Activated naive CD8-positive, alpha-beta T cell treated with anti-CD3 and anti-CD28 coated beads for 36 hours (primary cell): ENCODE measurements at regions not wholly inside any gene's neighbourhood (a gene's known extent, or its start where the extent isn't known, plus 50 kb on each side); places are given as distances from the start of the nearest gene placed in this dataset.

Experiments used
- DNase-seq: peaks from one replicate; pipeline ENCODE4 v3.0.0; 2021
- H3K27ac Mint-ChIP-seq: one replicate; pipeline ENCODE4 v1.8.0; 2022; ENCODE audit warnings: mild to moderate bottlenecking, moderate library complexity, mixed read lengths
- H3K27me3 Mint-ChIP-seq: one replicate; pipeline ENCODE4 v1.8.0; 2022; ENCODE audit warnings: mild to moderate bottlenecking, mixed read lengths
- H3K36me3 Mint-ChIP-seq: one replicate; pipeline ENCODE4 v1.8.0; 2021; ENCODE audit warnings: mild to moderate bottlenecking, mixed read lengths
- H3K4me1 Mint-ChIP-seq: one replicate; pipeline ENCODE4 v1.8.0; 2021; ENCODE audit warnings: mixed read lengths
- H3K4me3 Mint-ChIP-seq: one replicate; pipeline ENCODE4 v1.8.0; 2022; ENCODE audit warnings: mild to moderate bottlenecking, moderate library complexity, mixed read lengths
- H3K9me3 Mint-ChIP-seq: one replicate; pipeline ENCODE4 v1.8.0; 2022; ENCODE audit warnings: mixed read lengths

GRCh38 chr20:12874933-12875332 lies 133.8 kb upstream of the SPTLC3 start:
- no peaks in the 10 kb centered on the region for H3K36me3 Mint-ChIP-seq
- peaks cover 3% of the 10 kb centered on the region for H3K27me3 Mint-ChIP-seq
- H3K4me3 Mint-ChIP-seq, result no peak overlapping the region
- no peaks in the 10 kb centered on the region for H3K9me3 Mint-ChIP-seq
- H3K27ac Mint-ChIP-seq, result no peak overlapping the region
- no peak for DNase-seq
- H3K4me1 Mint-ChIP-seq, result no peaks in the 10 kb centered on the region

DNA sequence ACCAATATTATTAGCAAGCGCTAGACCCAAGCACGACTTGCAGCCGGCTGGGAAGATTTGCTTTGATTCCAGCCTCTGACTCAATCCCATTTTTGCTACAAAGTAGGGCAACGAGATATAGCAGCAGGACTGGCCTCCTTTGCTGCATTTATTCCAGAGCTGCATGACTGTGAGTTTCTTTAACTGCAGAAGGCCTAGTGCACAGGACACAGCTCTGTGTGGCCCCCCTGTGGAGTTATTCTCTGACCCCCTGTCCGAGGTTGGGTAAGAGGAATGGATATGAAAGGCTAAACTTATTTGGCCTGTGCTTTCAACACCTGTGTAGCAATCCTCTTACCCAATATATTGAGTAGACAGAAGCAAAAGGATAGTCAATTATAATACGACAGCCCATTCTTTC lies 133.3 kb upstream of the SPTLC3 start:
- DNase-seq, result no peak
- Mint-ChIP-seq H3K36me3 (no peaks in the 10 kb centered on the region), H3K4me1 (no peaks in the 10 kb centered on the region), H3K9me3 (no peaks in the 10 kb centered on the region), H3K27me3 (peaks cover 3% of the 10 kb centered on the region), H3K4me3 (no peak overlapping the region), H3K27ac (no peak overlapping the region)

DNA sequence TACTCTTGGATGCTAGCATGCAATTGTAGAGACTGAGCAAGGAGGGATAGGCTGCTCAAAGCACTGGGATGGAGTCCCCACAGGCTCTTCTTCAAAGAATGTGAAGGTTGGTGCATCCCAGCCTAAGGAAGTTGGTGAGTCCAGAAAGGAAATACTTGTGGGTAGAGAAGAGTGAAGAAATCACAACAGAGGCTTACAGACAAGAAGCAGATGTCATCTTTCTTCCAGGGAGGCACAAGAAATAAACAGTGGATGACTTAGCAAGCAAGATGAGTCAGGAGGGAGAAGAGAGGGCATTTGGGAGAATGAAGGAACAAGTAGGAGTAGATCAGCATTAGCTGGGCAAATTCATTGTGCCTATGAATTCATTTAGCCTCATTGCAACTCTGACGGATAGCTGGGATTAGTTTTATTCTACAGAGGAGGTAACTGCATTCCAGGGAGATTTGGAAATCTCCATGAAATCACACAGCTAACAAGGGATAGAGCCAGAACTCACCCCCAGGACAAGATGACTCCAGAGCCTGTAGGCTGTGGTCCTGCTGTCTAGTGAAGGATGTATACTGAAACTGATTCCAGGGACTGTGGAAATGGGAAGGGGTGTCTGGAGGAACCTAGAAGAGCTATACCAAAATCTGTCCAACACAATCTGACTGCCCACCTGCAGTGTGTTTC lies 125.8 kb upstream of the SPTLC3 start:
- Mint-ChIP-seq H3K36me3 (no peaks in the 10 kb centered on the region), H3K9me3 (no peaks in the 10 kb centered on the region), H3K4me1 (no peaks in the 10 kb centered on the region), H3K27ac (no peak overlapping the region), H3K27me3 (peaks cover 8% of the 10 kb centered on the region), H3K4me3 (no peak overlapping the region)
- DNase-seq, result no peak

GRCh38 chr20:12883507-12883885 lies 125.3 kb upstream of the SPTLC3 start:
- Mint-ChIP-seq H3K4me1 (no peaks in the 10 kb centered on the region), H3K27me3 (peaks cover 8% of the 10 kb centered on the region), H3K27ac (no peak overlapping the region), H3K36me3 (no peaks in the 10 kb centered on the region), H3K4me3 (no peak overlapping the region), H3K9me3 (no peaks in the 10 kb centered on the region)
- DNase-seq, result no peak

- no peaks in the 10 kb centered on the region for H3K9me3 Mint-ChIP-seq
- H3K27me3 Mint-ChIP-seq, result peaks cover 12% of the 10 kb centered on the region
- no peaks in the 10 kb centered on the region for H3K36me3 Mint-ChIP-seq
- no peak for DNase-seq
- H3K4me3 Mint-ChIP-seq, result no peak overlapping the region
- H3K4me1 Mint-ChIP-seq, result no peaks in the 10 kb centered on the region
- no peak overlapping the region for H3K27ac Mint-ChIP-seq
Observed at GRCh38 chr20:12886618-12887363, 122.0 kb upstream of the SPTLC3 start.

DNA sequence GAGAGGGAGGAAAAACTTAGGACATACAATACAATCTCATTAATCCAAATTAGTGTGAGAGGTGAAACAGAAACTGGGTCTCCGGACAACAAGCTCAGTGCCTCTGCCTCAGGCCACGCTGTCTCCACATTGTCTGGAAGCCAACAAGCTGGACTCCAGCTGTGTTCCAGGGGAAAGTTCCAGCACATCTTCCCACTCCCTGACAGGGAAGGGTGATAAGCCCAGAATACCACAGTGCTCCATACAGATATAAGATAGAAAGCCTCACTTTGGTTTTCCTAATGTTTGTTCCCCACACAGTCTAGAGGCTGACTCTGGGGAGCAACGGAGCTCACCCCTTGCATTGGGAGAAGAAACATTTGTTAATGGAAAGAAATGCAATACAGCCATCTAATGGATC lies 117.1 kb upstream of the SPTLC3 start:
- H3K9me3 Mint-ChIP-seq, result no peaks in the 10 kb centered on the region
- no peak overlapping the region for H3K27ac Mint-ChIP-seq
- H3K4me1 Mint-ChIP-seq, result no peaks in the 10 kb centered on the region
- DNase-seq, result no peak
- no peak overlapping the region for H3K4me3 Mint-ChIP-seq
- no peaks in the 10 kb centered on the region for H3K36me3 Mint-ChIP-seq
- H3K27me3 Mint-ChIP-seq, result peaks cover 3% of the 10 kb centered on the region

DNA sequence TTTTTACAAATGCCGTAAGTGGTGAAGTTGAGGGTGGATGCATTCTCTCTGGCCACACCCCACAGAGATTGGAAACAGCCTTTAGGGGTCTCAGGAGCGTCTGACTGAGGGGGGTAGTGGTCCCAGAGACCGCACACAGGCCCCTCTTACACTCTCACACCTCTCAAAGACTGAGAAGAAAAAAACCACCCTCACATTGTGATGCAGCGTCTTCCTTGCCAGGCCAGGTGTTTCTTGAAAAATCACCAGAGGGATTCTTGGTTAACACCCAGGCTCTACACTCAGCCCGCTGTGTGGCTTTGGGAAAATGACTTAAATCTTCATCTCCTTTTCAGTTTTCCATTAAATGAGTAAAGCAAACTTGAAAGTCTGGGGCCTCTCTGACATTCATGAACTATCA lies 115.8 kb upstream of the SPTLC3 start:
- H3K36me3 Mint-ChIP-seq, result no peaks in the 10 kb centered on the region
- peaks cover 3% of the 10 kb centered on the region for H3K27me3 Mint-ChIP-seq
- H3K4me3 Mint-ChIP-seq, result no peak overlapping the region
- H3K4me1 Mint-ChIP-seq, result no peaks in the 10 kb centered on the region
- no peak overlapping the region for H3K27ac Mint-ChIP-seq
- no peaks in the 10 kb centered on the region for H3K9me3 Mint-ChIP-seq
- DNase-seq, result no peak

DNA sequence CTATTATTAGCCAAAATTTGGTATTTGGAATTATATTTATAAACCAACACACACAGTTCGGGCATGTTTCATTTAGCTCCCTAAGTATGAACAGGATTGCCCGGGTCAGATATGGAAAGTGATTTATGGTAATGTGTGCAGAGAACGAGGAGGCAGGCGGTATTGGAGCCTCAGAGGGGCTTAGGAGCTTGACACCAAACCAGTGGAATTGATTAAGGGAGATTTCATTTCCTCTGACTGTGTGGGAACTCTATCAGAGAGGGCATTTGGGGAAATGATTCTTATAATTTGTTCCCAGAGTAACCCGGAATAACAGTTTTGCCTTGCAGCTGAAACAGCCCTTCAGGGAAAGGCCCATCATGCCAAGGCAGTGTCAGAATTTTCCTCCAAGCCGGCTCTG lies 115.1 kb upstream of the SPTLC3 start:
- Mint-ChIP-seq H3K4me1 (no peaks in the 10 kb centered on the region), H3K36me3 (no peaks in the 10 kb centered on the region), H3K4me3 (no peak overlapping the region), H3K27ac (no peak overlapping the region), H3K27me3 (peaks cover 2% of the 10 kb centered on the region), H3K9me3 (no peaks in the 10 kb centered on the region)
- DNase-seq, result no peak

DNA sequence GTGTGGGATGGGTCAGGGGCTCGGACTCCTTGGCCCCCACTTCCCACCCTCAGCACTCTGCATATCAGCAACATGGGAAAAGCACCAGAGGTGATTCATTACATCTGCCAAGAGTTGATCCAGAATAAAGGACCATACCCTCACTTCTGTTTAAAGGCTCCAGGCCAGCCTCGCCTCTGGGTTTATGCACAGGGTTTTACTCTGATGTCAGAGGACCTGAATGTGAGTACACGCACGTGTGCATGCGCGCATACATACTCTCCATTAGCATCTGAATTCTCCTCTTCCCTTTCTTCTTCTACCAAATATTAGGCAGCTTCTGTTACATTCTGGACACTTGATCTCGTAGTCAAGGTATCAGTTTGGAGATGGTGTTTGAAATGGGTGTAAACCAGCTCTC lies 114.7 kb upstream of the SPTLC3 start:
- Mint-ChIP-seq H3K27me3 (no peaks in the 10 kb centered on the region), H3K27ac (no peak overlapping the region), H3K4me1 (no peaks in the 10 kb centered on the region), H3K36me3 (no peaks in the 10 kb centered on the region), H3K4me3 (no peak overlapping the region), H3K9me3 (no peaks in the 10 kb centered on the region)
- DNase-seq, result no peak

DNA sequence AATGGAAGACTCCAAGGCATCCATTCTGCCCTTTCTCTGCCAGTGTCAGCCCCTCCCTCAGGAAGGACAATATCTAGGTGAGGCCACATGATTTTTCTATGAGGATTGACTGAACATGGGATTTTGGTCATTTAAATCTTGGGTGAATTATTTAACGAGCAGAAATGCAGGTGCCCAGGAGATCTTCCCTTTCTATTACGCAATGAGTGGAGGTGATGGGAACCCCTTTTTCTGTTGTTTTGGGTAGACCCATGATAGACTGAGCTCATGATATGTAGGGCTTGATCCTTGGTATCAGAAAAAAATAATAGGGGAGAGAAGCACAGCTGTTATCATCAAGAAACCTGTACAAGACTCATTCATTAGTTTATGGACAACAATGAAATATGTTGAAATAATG lies 112.6 kb upstream of the SPTLC3 start:
- DNase-seq, result no peak
- Mint-ChIP-seq H3K4me3 (no peak overlapping the region), H3K36me3 (no peaks in the 10 kb centered on the region), H3K4me1 (no peaks in the 10 kb centered on the region), H3K9me3 (no peaks in the 10 kb centered on the region), H3K27me3 (no peaks in the 10 kb centered on the region), H3K27ac (no peak overlapping the region)

DNA sequence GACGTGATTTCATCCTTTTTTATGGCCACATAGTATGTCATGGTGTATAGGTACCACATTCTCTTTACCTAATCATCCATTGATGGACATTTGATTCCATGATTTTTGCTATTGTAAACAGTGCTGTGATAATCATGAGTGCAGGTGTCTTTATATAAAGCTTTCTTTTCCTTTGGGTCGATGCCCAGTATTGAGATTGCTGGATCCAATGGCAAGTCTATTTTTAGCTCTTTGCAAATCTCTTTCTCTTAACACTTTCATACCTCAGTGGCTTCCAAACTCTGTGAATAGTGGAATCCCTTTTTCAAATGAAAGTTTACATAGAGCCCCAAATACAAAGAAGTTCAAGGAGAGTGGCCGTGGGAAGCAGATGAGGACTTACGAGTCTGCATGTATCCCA lies 105.8 kb upstream of the SPTLC3 start:
- DNase-seq, result no peak
- Mint-ChIP-seq H3K36me3 (no peaks in the 10 kb centered on the region), H3K9me3 (no peaks in the 10 kb centered on the region), H3K4me1 (no peaks in the 10 kb centered on the region), H3K27ac (no peak overlapping the region), H3K4me3 (no peak overlapping the region), H3K27me3 (no peaks in the 10 kb centered on the region)

DNA sequence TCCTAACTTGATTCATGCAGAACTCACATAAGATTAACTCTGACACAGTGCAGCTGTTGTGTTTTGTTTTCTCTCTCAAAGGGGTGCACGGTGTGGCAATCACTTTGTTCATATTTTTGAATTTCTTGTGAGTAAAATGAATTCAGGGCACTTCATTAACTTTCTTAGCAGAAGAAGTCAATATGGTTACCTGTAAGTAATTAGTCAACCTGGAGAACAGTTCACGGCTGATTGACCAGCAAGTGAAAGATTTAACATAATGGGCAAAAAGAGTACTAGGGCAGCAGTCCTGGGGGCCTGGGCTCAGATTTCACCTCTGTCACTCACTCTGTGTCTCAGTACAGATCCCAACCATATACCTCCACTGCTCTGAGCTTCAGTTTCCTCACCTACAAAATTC lies 102.4 kb upstream of the SPTLC3 start:
- peaks cover 4% of the 10 kb centered on the region for H3K4me1 Mint-ChIP-seq
- no peak overlapping the region for H3K27ac Mint-ChIP-seq

GRCh38 chr20:12911372-12911771 lies 97.4 kb upstream of the SPTLC3 start:
- Mint-ChIP-seq H3K27ac (no peak overlapping the region), H3K4me1 (peaks cover 4% of the 10 kb centered on the region), H3K27me3 (peaks cover 11% of the 10 kb centered on the region), H3K36me3 (no peaks in the 10 kb centered on the region), H3K4me3 (no peak overlapping the region), H3K9me3 (no peaks in the 10 kb centered on the region)
- DNase-seq, result no peak

More for the DNA sequence above, 102.4 kb upstream of the SPTLC3 start:
- H3K4me3 Mint-ChIP-seq, result no peak overlapping the region
- H3K9me3 Mint-ChIP-seq, result no peaks in the 10 kb centered on the region
- peaks cover 3% of the 10 kb centered on the region for H3K27me3 Mint-ChIP-seq
- H3K36me3 Mint-ChIP-seq, result no peaks in the 10 kb centered on the region
- no peak for DNase-seq

GRCh38 chr20:12913781-12914443 lies 94.9 kb upstream of the SPTLC3 start:
- peaks cover under 1% of the 10 kb centered on the region for H3K4me1 Mint-ChIP-seq
- no peak overlapping the region for H3K27ac Mint-ChIP-seq
- H3K9me3 Mint-ChIP-seq, result no peaks in the 10 kb centered on the region
- DNase-seq, result no peak
- H3K4me3 Mint-ChIP-seq, result no peak overlapping the region
- H3K36me3 Mint-ChIP-seq, result no peaks in the 10 kb centered on the region
- H3K27me3 Mint-ChIP-seq, result peaks cover 11% of the 10 kb centered on the region

GRCh38 chr20:12914804-12915203 lies 94.0 kb upstream of the SPTLC3 start:
- no peaks in the 10 kb centered on the region for H3K4me1 Mint-ChIP-seq
- no peak overlapping the region for H3K27ac Mint-ChIP-seq
- no peak for DNase-seq
- H3K36me3 Mint-ChIP-seq, result no peaks in the 10 kb centered on the region
- H3K9me3 Mint-ChIP-seq, result no peaks in the 10 kb centered on the region
- no peak overlapping the region for H3K4me3 Mint-ChIP-seq
- peaks cover 11% of the 10 kb centered on the region for H3K27me3 Mint-ChIP-seq

DNA sequence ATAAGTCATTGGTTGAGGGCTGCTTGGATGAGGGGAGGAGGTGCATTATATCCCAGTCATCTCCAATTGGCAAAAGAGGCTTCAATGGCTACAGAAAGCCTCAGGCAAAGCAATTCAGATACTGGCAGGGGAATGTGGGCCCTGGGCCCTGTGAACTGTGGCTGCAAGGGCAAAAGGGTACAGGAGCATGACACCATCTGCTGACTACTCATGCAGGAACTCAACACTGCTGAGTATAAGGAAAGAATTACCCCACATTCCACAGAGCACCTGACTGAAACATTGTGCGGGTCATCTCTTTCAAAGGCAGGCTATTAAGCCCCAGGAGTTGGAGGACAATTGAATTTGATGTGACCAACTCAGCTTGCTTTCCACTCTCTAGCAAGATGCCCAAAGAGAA lies 92.1 kb upstream of the SPTLC3 start:
- DNase-seq, result no peak
- no peaks in the 10 kb centered on the region for H3K4me1 Mint-ChIP-seq
- H3K36me3 Mint-ChIP-seq, result no peaks in the 10 kb centered on the region
- no peak overlapping the region for H3K4me3 Mint-ChIP-seq
- no peaks in the 10 kb centered on the region for H3K9me3 Mint-ChIP-seq
- no peak overlapping the region for H3K27ac Mint-ChIP-seq
- H3K27me3 Mint-ChIP-seq, result peaks cover 7% of the 10 kb centered on the region
